GM12874 (cell line): ENCODE measurements at regions not wholly inside any gene's neighbourhood (a gene's known extent, or its start where the extent isn't known, plus 50 kb on each side); places are given as distances from the start of the nearest gene placed in this dataset.

Source experiments
- TF ChIP-seq, protein P1 (sequence below): IDR thresholded peaks from 2 replicates; pipeline ENCODE4 v1.5.1; 2011; ENCODE audit warnings: low read depth, mild to moderate bottlenecking, control low read depth, low read length, moderate library complexity; ENCODE audit not compliant: insufficient read depth

- TF ChIP-seq, protein P1, sequence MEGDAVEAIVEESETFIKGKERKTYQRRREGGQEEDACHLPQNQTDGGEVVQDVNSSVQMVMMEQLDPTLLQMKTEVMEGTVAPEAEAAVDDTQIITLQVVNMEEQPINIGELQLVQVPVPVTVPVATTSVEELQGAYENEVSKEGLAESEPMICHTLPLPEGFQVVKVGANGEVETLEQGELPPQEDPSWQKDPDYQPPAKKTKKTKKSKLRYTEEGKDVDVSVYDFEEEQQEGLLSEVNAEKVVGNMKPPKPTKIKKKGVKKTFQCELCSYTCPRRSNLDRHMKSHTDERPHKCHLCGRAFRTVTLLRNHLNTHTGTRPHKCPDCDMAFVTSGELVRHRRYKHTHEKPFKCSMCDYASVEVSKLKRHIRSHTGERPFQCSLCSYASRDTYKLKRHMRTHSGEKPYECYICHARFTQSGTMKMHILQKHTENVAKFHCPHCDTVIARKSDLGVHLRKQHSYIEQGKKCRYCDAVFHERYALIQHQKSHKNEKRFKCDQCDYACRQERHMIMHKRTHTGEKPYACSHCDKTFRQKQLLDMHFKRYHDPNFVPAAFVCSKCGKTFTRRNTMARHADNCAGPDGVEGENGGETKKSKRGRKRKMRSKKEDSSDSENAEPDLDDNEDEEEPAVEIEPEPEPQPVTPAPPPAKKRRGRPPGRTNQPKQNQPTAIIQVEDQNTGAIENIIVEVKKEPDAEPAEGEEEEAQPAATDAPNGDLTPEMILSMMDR = no peak
Observed at GRCh38 chr15:87805117-87805820, 451.3 kb downstream of the NTRK3 start.

GRCh38 chr15:87804451-87804850, 452.1 kb downstream of the NTRK3 start:
- TF ChIP-seq, protein P1 = no peak

DNA sequence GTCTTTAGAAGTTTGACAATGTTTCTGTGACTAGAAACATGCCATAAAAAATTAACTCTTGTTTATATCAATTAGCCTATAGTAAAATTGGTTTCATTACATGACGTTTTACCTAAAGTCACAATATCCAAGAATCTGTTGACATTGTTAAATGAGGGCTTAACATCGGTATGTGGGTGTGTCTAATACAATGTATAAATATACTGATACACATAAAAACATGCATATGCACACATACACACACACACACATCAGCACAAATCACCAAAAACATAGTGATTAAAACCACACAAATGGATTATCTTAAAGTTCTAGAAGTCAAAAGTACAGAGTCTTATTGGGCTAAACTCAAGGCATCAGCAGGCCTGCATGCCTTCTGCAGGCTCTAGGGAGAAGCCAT, 456.7 kb downstream of the NTRK3 start:
- TF ChIP-seq, protein P1 = no peak

DNA sequence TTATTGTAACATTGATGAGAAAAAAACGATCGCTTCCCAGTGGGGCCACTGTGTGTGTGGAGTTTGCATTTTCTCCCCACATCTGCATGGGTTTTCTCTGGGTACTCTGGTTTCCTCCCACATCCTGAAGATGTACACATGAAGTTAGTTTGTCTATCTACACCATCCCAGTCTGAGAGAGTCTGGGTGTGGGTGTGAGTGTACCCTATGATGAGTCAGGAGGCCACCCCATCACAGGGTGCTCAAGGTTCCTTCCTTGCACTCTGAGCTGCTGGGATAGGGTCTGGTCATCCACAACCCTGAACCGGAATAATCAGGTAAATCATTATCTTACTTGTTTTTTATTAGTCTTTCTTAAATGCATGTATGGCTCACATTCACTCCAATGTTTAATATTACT, 457.1 kb downstream of the NTRK3 start:
- TF ChIP-seq, protein P1 = no peak

- TF ChIP-seq, protein P1 = no peak
Observed at GRCh38 chr15:87793725-87794124, 462.8 kb downstream of the NTRK3 start.

DNA sequence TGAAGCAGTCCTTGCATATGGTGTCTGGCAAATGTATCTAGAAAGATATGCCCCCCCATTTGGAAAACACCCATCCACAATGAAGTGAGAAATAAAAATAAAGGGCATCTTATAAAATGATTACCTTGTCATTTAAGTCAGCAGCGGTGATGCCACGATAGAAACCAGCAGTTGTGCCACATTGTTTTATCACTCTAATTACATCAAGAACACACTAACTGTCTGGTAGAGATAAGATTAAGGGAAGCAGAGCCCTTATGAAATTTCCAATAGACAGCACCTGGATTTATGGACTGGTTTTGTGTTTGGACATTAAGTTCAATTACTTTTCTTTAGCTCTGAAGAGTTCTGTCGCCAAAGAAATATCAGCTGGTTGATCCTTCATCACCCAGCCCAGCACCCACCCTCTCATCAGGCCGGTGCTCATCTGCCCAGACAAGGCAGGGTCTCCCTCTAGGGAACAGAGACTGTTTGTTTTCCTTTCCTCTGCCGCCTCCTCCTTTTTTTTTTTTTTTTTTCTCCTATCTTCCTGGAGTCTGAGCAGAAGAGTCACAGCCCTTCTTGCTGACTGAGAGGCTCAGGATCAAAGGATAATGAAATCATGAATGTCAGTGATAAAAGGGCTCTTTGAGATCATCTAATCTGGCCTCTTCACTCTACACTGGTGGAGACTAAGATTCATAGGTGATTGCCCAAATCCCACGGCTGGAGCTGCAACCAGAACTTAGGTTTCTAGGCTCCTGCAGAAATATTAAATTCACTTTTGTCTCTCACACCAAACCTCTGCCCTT, 464.1 kb downstream of the NTRK3 start:
- TF ChIP-seq, protein P1 = no peak

DNA sequence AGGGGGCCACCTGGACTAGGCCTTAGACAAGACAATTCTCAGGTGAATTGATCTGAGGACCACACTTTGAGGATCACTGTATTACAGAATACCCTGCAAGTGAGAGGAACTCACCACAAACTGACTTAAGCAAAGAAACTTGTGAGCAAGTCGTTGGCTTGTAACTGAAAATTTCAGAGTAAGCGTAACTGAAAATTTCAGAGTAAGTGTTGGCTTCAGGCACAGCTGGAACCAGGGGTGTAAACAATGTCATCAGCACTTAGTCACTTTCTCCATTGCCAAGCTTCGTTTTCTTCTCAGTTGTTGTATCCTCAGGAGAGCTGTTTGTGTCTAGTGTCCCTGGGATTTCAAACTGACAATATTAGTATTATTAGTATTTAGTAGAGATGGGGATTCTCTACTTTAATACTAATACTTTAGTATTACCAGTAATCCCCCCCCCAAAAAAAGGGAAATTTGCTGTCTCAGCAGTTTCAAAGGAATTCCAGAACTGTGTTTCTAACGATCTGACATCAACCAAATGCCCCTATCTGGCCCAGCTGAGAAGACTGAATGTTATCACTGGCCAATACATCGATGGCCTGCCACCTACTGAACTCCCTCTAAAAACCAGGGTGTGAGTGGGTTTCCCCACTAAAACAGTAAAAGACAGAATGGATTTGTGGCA, 474.4 kb downstream of the NTRK3 start:
- TF ChIP-seq, protein P1 = no peak
